HG03565 (cell line): ENCODE measurements at regions not wholly inside any gene's neighbourhood (a gene's known extent, or its start where the extent isn't known, plus 50 kb on each side); places are given as distances from the start of the nearest gene placed in this dataset.

ENCODE experiments used
- ATAC-seq: cut with Tn5 transposase; IDR thresholded peaks from one replicate; pipeline ENCODE4 v1.9.1; 2021; ENCODE audit warnings: mild to moderate bottlenecking, moderate library complexity; ENCODE audit not compliant: unreplicated experiment

- ATAC-seq, result no peak
Observed at GRCh38 chr2:42963452-42964068, 171.2 kb upstream of the HAAO start.

- ATAC-seq, result no peak
Observed at GRCh38 chr2:42962508-42962953, 170.1 kb upstream of the HAAO start.

- ATAC-seq, result no peak
Observed at GRCh38 chr2:42961961-42962360, 169.6 kb upstream of the HAAO start.

- ATAC-seq, result no peak
Observed at GRCh38 chr2:42961385-42961811, 169.0 kb upstream of the HAAO start.

GRCh38 chr2:42960842-42961180, 168.4 kb upstream of the HAAO start:
- no peak for ATAC-seq

GRCh38 chr2:42960002-42960841, 167.8 kb upstream of the HAAO start:
- ATAC-seq, result no peak

GRCh38 chr2:42959234-42960001, 167.0 kb upstream of the HAAO start:
- ATAC-seq, result no peak

- ATAC-seq, result no peak
Observed at GRCh38 chr2:42958741-42959233, 166.4 kb upstream of the HAAO start.

GRCh38 chr2:42957861-42958301, 165.5 kb upstream of the HAAO start:
- no peak for ATAC-seq

GRCh38 chr2:42957109-42957860, 164.9 kb upstream of the HAAO start:
- no peak for ATAC-seq

- no peak for ATAC-seq
Observed at GRCh38 chr2:42954227-42954962, 162.0 kb upstream of the HAAO start.

- ATAC-seq, result no peak
Observed at GRCh38 chr2:42953216-42953615, 160.8 kb upstream of the HAAO start.

- no peak for ATAC-seq
Observed at GRCh38 chr2:42951263-42951938, 159.0 kb upstream of the HAAO start.

GRCh38 chr2:42949125-42949524, 156.7 kb upstream of the HAAO start:
- no peak for ATAC-seq

GRCh38 chr2:42947809-42948600, 155.6 kb upstream of the HAAO start:
- ATAC-seq, result no peak

- no peak for ATAC-seq
Observed at GRCh38 chr2:42944779-42945415, 152.5 kb upstream of the HAAO start.

GRCh38 chr2:42942990-42943493, 150.7 kb upstream of the HAAO start:
- ATAC-seq, result no peak
